ENCODE measurements at regions not wholly inside any gene's neighbourhood (a gene's known extent, or its start where the extent isn't known, plus 50 kb on each side); places are given as distances from the start of the nearest gene placed in this dataset.

GRCh38 chr11:134569195-134569594, 157.2 kb upstream of the B3GAT1 start:
- Mint-ChIP-seq H3K4me3 (ENCODE audit: low read depth) (no peak overlapping the region), H3K27me3 (ENCODE audit: low read depth) (peaks cover 9% of the 10 kb centered on the region), H3K27ac (no peak overlapping the region), H3K9me3 (no peaks in the 10 kb centered on the region), H3K36me3 (ENCODE audit: low read depth) (no peaks in the 10 kb centered on the region), H3K4me1 (ENCODE audit: low read depth) (no peaks in the 10 kb centered on the region)
- intact Hi-C loops (cut with micrococcal nuclease) = no loop called here
- DNase-seq (ENCODE audit: low spot score) = no peak

- H3K36me3 Mint-ChIP-seq (ENCODE audit: low read depth) = no peaks in the 10 kb centered on the region
- peaks cover 9% of the 10 kb centered on the region for H3K27me3 Mint-ChIP-seq (ENCODE audit: low read depth)
- intact Hi-C loops (cut with micrococcal nuclease) = no loop called here
- no peak overlapping the region for H3K27ac Mint-ChIP-seq
- H3K9me3 Mint-ChIP-seq = no peaks in the 10 kb centered on the region
- no peak for DNase-seq (ENCODE audit: low spot score)
- no peaks in the 10 kb centered on the region for H3K4me1 Mint-ChIP-seq (ENCODE audit: low read depth)
- no peak overlapping the region for H3K4me3 Mint-ChIP-seq (ENCODE audit: low read depth)
Measured at GRCh38 chr11:134566311-134566710, 154.3 kb upstream of the B3GAT1 start.

GRCh38 chr11:134565343-134565891, 153.4 kb upstream of the B3GAT1 start:
- Mint-ChIP-seq H3K36me3 (ENCODE audit: low read depth) (no peaks in the 10 kb centered on the region), H3K27ac (no peak overlapping the region), H3K4me1 (ENCODE audit: low read depth) (no peaks in the 10 kb centered on the region), H3K27me3 (ENCODE audit: low read depth) (peaks cover 5% of the 10 kb centered on the region), H3K4me3 (ENCODE audit: low read depth) (no peak overlapping the region), H3K9me3 (no peaks in the 10 kb centered on the region)
- DNase-seq (ENCODE audit: low spot score) = no peak
- intact Hi-C loops (cut with micrococcal nuclease) = no loop called here

- H3K27me3 Mint-ChIP-seq (ENCODE audit: low read depth) = peaks cover 2% of the 10 kb centered on the region
- intact Hi-C loops (cut with micrococcal nuclease) = no loop called here
- H3K36me3 Mint-ChIP-seq (ENCODE audit: low read depth) = no peaks in the 10 kb centered on the region
- no peaks in the 10 kb centered on the region for H3K4me1 Mint-ChIP-seq (ENCODE audit: low read depth)
- DNase-seq (ENCODE audit: low spot score) = no peak
- H3K9me3 Mint-ChIP-seq = no peaks in the 10 kb centered on the region
- no peak overlapping the region for H3K27ac Mint-ChIP-seq
- H3K4me3 Mint-ChIP-seq (ENCODE audit: low read depth) = no peak overlapping the region
Measured at GRCh38 chr11:134564472-134565200, 152.6 kb upstream of the B3GAT1 start.

GRCh38 chr11:134562941-134563471, 151.0 kb upstream of the B3GAT1 start:
- no peak for DNase-seq (ENCODE audit: low spot score)
- no peaks in the 10 kb centered on the region for H3K4me1 Mint-ChIP-seq (ENCODE audit: low read depth)
- H3K4me3 Mint-ChIP-seq (ENCODE audit: low read depth) = no peak overlapping the region
- no peaks in the 10 kb centered on the region for H3K36me3 Mint-ChIP-seq (ENCODE audit: low read depth)
- intact Hi-C loops (cut with micrococcal nuclease) = no loop called here
- no peaks in the 10 kb centered on the region for H3K27me3 Mint-ChIP-seq (ENCODE audit: low read depth)
- H3K9me3 Mint-ChIP-seq = no peaks in the 10 kb centered on the region
- H3K27ac Mint-ChIP-seq = no peak overlapping the region

GRCh38 chr11:134562196-134562595, 150.2 kb upstream of the B3GAT1 start:
- Mint-ChIP-seq H3K27ac (no peak overlapping the region), H3K4me1 (ENCODE audit: low read depth) (no peaks in the 10 kb centered on the region), H3K36me3 (ENCODE audit: low read depth) (no peaks in the 10 kb centered on the region), H3K27me3 (ENCODE audit: low read depth) (no peaks in the 10 kb centered on the region), H3K9me3 (no peaks in the 10 kb centered on the region), H3K4me3 (ENCODE audit: low read depth) (no peak overlapping the region)
- no peak for DNase-seq (ENCODE audit: low spot score)
- intact Hi-C loops (cut with micrococcal nuclease) = no loop called here

GRCh38 chr11:134561331-134561720, 149.3 kb upstream of the B3GAT1 start:
- no peaks in the 10 kb centered on the region for H3K36me3 Mint-ChIP-seq (ENCODE audit: low read depth)
- DNase-seq (ENCODE audit: low spot score) = no peak
- peaks cover 1% of the 10 kb centered on the region for H3K27me3 Mint-ChIP-seq (ENCODE audit: low read depth)
- H3K27ac Mint-ChIP-seq = no peak overlapping the region
- no peak overlapping the region for H3K4me3 Mint-ChIP-seq (ENCODE audit: low read depth)
- no peaks in the 10 kb centered on the region for H3K4me1 Mint-ChIP-seq (ENCODE audit: low read depth)
- no peaks in the 10 kb centered on the region for H3K9me3 Mint-ChIP-seq
- intact Hi-C loops (cut with micrococcal nuclease) = no loop called here

- peaks cover 1% of the 10 kb centered on the region for H3K27me3 Mint-ChIP-seq (ENCODE audit: low read depth)
- H3K4me3 Mint-ChIP-seq (ENCODE audit: low read depth) = no peak overlapping the region
- DNase-seq (ENCODE audit: low spot score) = no peak
- H3K4me1 Mint-ChIP-seq (ENCODE audit: low read depth) = no peaks in the 10 kb centered on the region
- no peak overlapping the region for H3K27ac Mint-ChIP-seq
- H3K9me3 Mint-ChIP-seq = no peaks in the 10 kb centered on the region
- H3K36me3 Mint-ChIP-seq (ENCODE audit: low read depth) = no peaks in the 10 kb centered on the region
- intact Hi-C loops (cut with micrococcal nuclease) = no loop called here
Measured at GRCh38 chr11:134560566-134561330, 148.7 kb upstream of the B3GAT1 start.

- no peaks in the 10 kb centered on the region for H3K9me3 Mint-ChIP-seq
- intact Hi-C loops (cut with micrococcal nuclease) = no loop called here
- no peaks in the 10 kb centered on the region for H3K36me3 Mint-ChIP-seq (ENCODE audit: low read depth)
- H3K4me3 Mint-ChIP-seq (ENCODE audit: low read depth) = no peak overlapping the region
- no peak for DNase-seq (ENCODE audit: low spot score)
- H3K4me1 Mint-ChIP-seq (ENCODE audit: low read depth) = no peaks in the 10 kb centered on the region
- H3K27me3 Mint-ChIP-seq (ENCODE audit: low read depth) = peaks cover 1% of the 10 kb centered on the region
- H3K27ac Mint-ChIP-seq = no peak overlapping the region
Measured at GRCh38 chr11:134560066-134560465, 148.0 kb upstream of the B3GAT1 start.

GRCh38 chr11:134559602-134559962, 147.5 kb upstream of the B3GAT1 start:
- H3K27ac Mint-ChIP-seq = no peak overlapping the region
- H3K27me3 Mint-ChIP-seq (ENCODE audit: low read depth) = peaks cover 1% of the 10 kb centered on the region
- H3K4me1 Mint-ChIP-seq (ENCODE audit: low read depth) = no peaks in the 10 kb centered on the region
- H3K9me3 Mint-ChIP-seq = no peaks in the 10 kb centered on the region
- no peak for DNase-seq (ENCODE audit: low spot score)
- intact Hi-C loops (cut with micrococcal nuclease) = no loop called here
- H3K36me3 Mint-ChIP-seq (ENCODE audit: low read depth) = no peaks in the 10 kb centered on the region
- H3K4me3 Mint-ChIP-seq (ENCODE audit: low read depth) = no peak overlapping the region

GRCh38 chr11:134558916-134559601, 147.0 kb upstream of the B3GAT1 start:
- no peak overlapping the region for H3K4me3 Mint-ChIP-seq (ENCODE audit: low read depth)
- no peaks in the 10 kb centered on the region for H3K4me1 Mint-ChIP-seq (ENCODE audit: low read depth)
- intact Hi-C loops (cut with micrococcal nuclease) = no loop called here
- DNase-seq (ENCODE audit: low spot score) = no peak
- no peaks in the 10 kb centered on the region for H3K36me3 Mint-ChIP-seq (ENCODE audit: low read depth)
- no peak overlapping the region for H3K27ac Mint-ChIP-seq
- H3K9me3 Mint-ChIP-seq = no peaks in the 10 kb centered on the region
- peaks cover 1% of the 10 kb centered on the region for H3K27me3 Mint-ChIP-seq (ENCODE audit: low read depth)

GRCh38 chr11:134558258-134558835, 146.3 kb upstream of the B3GAT1 start:
- Mint-ChIP-seq H3K4me1 (ENCODE audit: low read depth) (no peaks in the 10 kb centered on the region), H3K27ac (no peak overlapping the region), H3K36me3 (ENCODE audit: low read depth) (no peaks in the 10 kb centered on the region), H3K9me3 (no peaks in the 10 kb centered on the region), H3K4me3 (ENCODE audit: low read depth) (no peak overlapping the region), H3K27me3 (ENCODE audit: low read depth) (peaks cover 1% of the 10 kb centered on the region)
- intact Hi-C loops (cut with micrococcal nuclease) = no loop called here
- DNase-seq (ENCODE audit: low spot score) = no peak

Data from activated T-helper 2 cell treated with anti-CD3 and anti-CD28 coated beads, Interferon-gamma antibody, Interleukin-2, Interleukin-4, amounts not matched to agents 10 μg/mL and 5 μg/mL and 100 μg/mL, durations not matched to agents 14 hours and 24 hours and 36 hours (primary cell).